Psoas muscle (tissue), 7 donors: ENCODE measurements at regions not wholly inside any gene's neighbourhood (a gene's known extent, or its start where the extent isn't known, plus 50 kb on each side); places are given as distances from the start of the nearest gene placed in this dataset.

Experiments
- ATAC-seq, 4 donors: fragments of 200-7000 bp; cut with Tn5 transposase; one replicate each; pipeline ENCODE4 v1.9.1; 2020; ENCODE audit warnings: moderate library complexity in 3 of 4, mild to moderate bottlenecking in 2 of 4
- DNase-seq, 2 donors: peaks; one replicate each; pipeline ENCODE4 v3.0.0-alpha.2; 2020
- H3K27ac ChIP-seq: fragments of 200-600 bp; one replicate; pipeline ENCODE4 v1.8.0; 2022
- H3K27me3 ChIP-seq, 3 donors: fragments of 200-600 bp in 1 of 3; one replicate each; pipeline versions ENCODE4 v1.6.1 to v1.8.0; 2013 to 2022; ENCODE audit warnings: low read length in 2 of 3, mild to moderate bottlenecking in 2 of 3, moderate library complexity in 1 of 3; ENCODE audit not compliant: insufficient read depth in 3 of 3
- H3K36me3 ChIP-seq, 2 donors: fragments of 200-600 bp in 1 of 2; one replicate each; pipeline versions ENCODE4 v1.6.1 to v1.8.0; 2013 to 2022; ENCODE audit warnings: low read depth in 1 of 2, mild to moderate bottlenecking in 1 of 2, moderate library complexity in 1 of 2; ENCODE audit not compliant: insufficient read depth in 1 of 2
- H3K4me1 ChIP-seq: fragments of 200-600 bp; one replicate; pipeline ENCODE4 v1.8.0; 2022
- H3K4me3 ChIP-seq: fragments of 200-600 bp; one replicate; pipeline ENCODE4 v1.8.0; 2022; ENCODE audit warnings: mild to moderate bottlenecking
- H3K9me3 ChIP-seq: fragments of 200-600 bp; one replicate; pipeline ENCODE4 v1.8.0; 2022
- WGBS, 3 donors: extraction: QIAGEN DNeasy Blood & Tissue Kit; methylation state at CpG; one replicate each; pipeline versions ENCODE4 v1.1.6 to v1.1.7; 2013; 5-methylcytosine and 5-hydroxymethylcytosine counted together
- intact Hi-C, 2 donors: fragments of 100-400 bp; cut with DNase I; formaldehyde crosslinking; loops; one replicate each; pipeline versions ENCODE4 v1.11.0 to v1.14.2; 2022
- TF ChIP-seq, protein P1 (sequence below): fragments of 200-600 bp; IDR thresholded peaks from one replicate; pipeline ENCODE4 v1.8.0; 2022; ENCODE audit warnings: antibody characterized with exemption
- donor health status: healthy with polysubstance abuse.
- donor health status: DM: no; HTN: no; CAD: no; lungs with moderate emphysema.
- donor health status: Bipolar disorder and iron deficiency.
- donor health status: healthy.
- donor health status: DM: yes; HTN: yes; CAD: no.
- donor health status: DM: no; HTN: no; CAD: no.
- donor health status: DM: yes; HTN: yes; CAD: no.

DNA sequence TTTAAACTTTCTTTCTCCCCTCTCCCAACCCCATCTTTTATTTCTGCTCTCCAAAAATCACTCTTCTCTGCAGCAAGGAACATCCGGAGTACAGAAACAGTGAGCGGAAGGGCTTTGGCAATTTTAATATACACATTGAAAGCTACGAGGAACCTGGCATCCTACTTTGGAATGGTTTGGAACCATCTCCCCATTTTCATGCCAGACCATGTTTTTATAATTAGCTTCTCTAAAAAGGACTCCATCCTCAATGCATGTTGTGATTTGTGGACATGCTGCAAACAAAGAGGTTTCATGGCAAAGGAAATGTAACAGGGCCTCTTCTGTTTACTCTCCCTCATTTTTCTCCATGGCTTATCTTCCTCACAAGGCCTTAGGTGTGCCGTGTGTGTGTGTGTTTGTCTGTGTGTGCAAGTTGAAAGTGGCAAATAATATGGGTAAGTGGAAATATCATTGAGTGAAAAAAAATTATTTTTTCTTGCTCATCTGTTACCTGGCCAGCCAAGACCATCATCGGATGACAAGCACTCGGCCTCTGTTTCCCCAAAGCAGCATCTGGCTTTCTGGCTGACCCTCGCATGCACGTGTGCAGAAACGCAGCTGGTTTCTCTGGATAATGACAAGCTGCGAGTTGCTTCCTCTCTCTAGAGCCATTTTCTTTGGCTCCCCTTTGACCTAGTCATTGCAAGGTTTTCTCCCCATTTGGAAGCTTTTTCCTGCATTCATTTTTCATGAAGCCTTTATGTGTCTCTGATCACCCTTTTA, 585.0 kb downstream of the TMEM114 start:
- Histone ChIP-seq H3K36me3 (no peaks in the 10 kb centered on the region), H3K27ac (no peak overlapping the region), H3K4me1 (no peaks in the 10 kb centered on the region), H3K4me3 (no peak overlapping the region), H3K27me3 (no peaks in the 10 kb centered on the region), H3K9me3 (peaks cover 13% of the 10 kb centered on the region)
- DNase-seq (no peak), ATAC-seq (no peak)
- TF ChIP-seq, protein P1, sequence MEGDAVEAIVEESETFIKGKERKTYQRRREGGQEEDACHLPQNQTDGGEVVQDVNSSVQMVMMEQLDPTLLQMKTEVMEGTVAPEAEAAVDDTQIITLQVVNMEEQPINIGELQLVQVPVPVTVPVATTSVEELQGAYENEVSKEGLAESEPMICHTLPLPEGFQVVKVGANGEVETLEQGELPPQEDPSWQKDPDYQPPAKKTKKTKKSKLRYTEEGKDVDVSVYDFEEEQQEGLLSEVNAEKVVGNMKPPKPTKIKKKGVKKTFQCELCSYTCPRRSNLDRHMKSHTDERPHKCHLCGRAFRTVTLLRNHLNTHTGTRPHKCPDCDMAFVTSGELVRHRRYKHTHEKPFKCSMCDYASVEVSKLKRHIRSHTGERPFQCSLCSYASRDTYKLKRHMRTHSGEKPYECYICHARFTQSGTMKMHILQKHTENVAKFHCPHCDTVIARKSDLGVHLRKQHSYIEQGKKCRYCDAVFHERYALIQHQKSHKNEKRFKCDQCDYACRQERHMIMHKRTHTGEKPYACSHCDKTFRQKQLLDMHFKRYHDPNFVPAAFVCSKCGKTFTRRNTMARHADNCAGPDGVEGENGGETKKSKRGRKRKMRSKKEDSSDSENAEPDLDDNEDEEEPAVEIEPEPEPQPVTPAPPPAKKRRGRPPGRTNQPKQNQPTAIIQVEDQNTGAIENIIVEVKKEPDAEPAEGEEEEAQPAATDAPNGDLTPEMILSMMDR, result no peak
- intact Hi-C loops, result no loop called here
- WGBS, 3 donors, result 58 to 65% (median 60%) methylated on average over 10 of the region's 10 CpGs

GRCh38 chr16:7998789-7999453, 591.4 kb downstream of the TMEM114 start:
- 76 to 81% (median 78%) methylated on average over 11 of the region's 11 CpGs for WGBS, 3 donors
- ATAC-seq (no peak), DNase-seq (no peak)
- Histone ChIP-seq H3K4me3 (no peak overlapping the region), H3K36me3 (no peaks in the 10 kb centered on the region), H3K9me3 (peaks cover 13% of the 10 kb centered on the region), H3K27me3 (no peaks in the 10 kb centered on the region), H3K4me1 (no peaks in the 10 kb centered on the region), H3K27ac (no peak overlapping the region)
- intact Hi-C loops, result no loop called here
- TF ChIP-seq, protein P1, result no peak

DNA sequence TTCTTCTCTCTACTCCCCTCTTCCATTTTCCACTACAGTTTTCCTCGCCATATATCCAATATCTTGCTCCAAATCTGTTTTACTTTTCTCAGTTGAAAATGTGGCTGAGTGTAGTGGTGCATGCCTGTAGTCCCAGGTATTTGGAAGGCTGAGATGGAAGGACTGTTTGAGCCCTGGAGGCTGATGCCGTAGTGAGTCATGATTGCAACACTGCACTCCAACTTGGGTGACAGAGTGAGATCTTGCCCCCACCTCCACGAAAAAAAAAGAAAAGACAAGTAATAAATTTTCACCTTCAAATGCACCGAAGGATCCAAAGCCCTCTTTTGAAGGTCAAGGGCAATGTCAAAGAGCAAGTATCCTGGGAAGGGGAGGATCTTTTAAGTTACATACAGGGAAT, 592.3 kb downstream of the TMEM114 start:
- Histone ChIP-seq H3K36me3 (no peaks in the 10 kb centered on the region), H3K27ac (no peak overlapping the region), H3K4me1 (no peaks in the 10 kb centered on the region), H3K4me3 (no peak overlapping the region), H3K9me3 (peaks cover 13% of the 10 kb centered on the region), H3K27me3 (no peaks in the 10 kb centered on the region)
- no peak for ATAC-seq
- DNase-seq, result no peak
- intact Hi-C loops, result no loop called here
- TF ChIP-seq, protein P1, result no peak
- 64 to 68% (median 68%) methylated on average over 4 of the region's 4 CpGs for WGBS, 3 donors

DNA sequence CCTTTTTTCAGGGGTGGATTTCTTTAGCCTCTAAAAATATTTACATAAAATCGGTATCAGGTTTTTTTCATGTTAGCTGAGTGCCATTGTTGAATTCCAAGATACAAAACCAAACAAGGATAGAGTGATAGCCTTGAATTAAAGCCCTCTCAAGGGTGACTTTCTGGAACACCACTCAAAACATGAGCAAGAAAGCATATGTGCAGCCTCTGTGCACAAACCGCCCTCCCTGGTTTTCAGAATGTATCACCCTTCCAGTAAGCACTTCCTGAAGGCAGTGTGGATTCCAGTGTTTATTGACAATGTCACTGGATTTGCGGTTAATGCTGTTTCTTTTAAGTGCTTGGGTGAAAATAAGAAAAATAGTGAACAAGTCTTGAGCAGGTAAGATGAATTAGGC, 597.7 kb downstream of the TMEM114 start:
- Histone ChIP-seq H3K36me3 (no peaks in the 10 kb centered on the region), H3K27ac (no peak overlapping the region), H3K27me3 (no peaks in the 10 kb centered on the region), H3K4me3 (no peak overlapping the region), H3K9me3 (no peaks in the 10 kb centered on the region), H3K4me1 (no peaks in the 10 kb centered on the region)
- 70 to 82% (median 79%) methylated on average over 3 of the region's 3 CpGs for WGBS, 3 donors
- no peak for DNase-seq
- ATAC-seq, result no peak
- TF ChIP-seq, protein P1, result no peak
- intact Hi-C loops, result no loop called here
